BE2C (cell line): ENCODE measurements at regions not wholly inside any gene's neighbourhood (a gene's known extent, or its start where the extent isn't known, plus 50 kb on each side); places are given as distances from the start of the nearest gene placed in this dataset.
"Not testable (repeated sequence)": the region's sequence is repeated elsewhere in the genome, so short reads cannot be mapped to it uniquely, and the experiment has no call there.

ENCODE experiments used
- DNase-seq: peaks from one replicate; pipeline ENCODE4 v3.0.0-alpha.2; 2020
- H3K27me3 ChIP-seq: fragments of 250-450 bp; sonication (Bioruptor Pico); 2 replicates; pipeline ENCODE4 v1.5.1; 2020; ENCODE audit warnings: mild to moderate bottlenecking
- H3K36me3 ChIP-seq: fragments of 250-450 bp; sonication (Bioruptor Pico); 2 replicates; pipeline ENCODE4 v1.5.1; 2020; ENCODE audit warnings: mild to moderate bottlenecking
- H3K4me1 ChIP-seq: fragments of 250-450 bp; sonication (Bioruptor Pico); 2 replicates; pipeline ENCODE4 v1.5.1; 2020
- H3K4me3 ChIP-seq: 2 replicates; pipeline ENCODE4 v1.5.1; 2011; ENCODE audit warnings: low read depth, low read length
- H3K9me3 ChIP-seq: fragments of 250-450 bp; sonication (Bioruptor Pico); 2 replicates; pipeline ENCODE4 v1.5.1; 2020
- CTCF ChIP-seq: IDR thresholded peaks from 2 replicates; pipeline ENCODE4 v1.5.1; 2012; ENCODE audit warnings: mild to moderate bottlenecking, low read depth, low read length

DNA sequence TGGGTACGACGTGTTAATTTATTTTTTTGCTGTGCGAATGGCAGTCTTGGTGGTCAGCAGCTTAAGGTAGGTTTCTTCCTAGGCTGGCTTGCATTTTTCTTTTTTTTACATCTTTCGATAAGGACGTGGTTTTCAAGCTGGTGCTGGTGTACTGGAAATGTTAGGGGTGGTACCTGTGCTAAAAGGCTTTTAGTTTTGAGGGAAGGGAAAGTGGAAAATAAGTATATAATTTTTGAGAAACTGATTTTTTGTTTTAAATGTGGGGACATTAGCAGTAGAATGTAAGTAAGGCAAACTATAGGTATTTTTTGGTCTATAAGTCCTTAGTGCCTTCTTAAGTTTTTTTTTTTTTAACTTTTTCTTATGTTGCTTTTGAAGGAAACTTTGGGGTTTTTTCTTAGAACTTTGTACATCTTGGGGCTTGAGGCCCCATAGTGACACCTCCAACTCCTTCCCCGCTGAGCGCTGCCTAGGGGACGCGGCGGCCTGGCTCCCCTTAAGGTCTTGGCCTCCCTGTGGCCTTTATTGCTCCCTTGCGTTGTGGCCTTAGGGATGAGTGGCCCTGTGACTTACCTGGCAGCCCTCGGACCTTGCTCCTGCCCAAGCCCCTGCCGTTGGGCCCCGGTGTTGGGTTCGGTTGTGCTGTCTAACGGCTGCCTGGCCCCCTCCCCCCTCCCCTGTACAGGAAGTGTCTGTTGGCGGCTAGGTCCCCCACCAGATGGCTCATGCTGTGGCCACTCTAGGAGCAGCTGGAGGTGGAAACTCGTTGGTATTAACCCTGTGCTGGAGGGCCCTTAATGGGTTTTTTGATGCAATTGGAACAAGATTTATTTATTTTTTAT is 88.0 kb upstream of the RPRML start:
- Histone ChIP-seq H3K4me3 (peak overlapping the region; percentile 97), H3K9me3 (no peaks in the 10 kb centered on the region), H3K4me1 (peaks cover 6% of the 10 kb centered on the region), H3K27me3 (no peaks in the 10 kb centered on the region), H3K36me3 (no peaks in the 10 kb centered on the region)
- peak; percentile 89 for DNase-seq
- TF ChIP-seq CTCF, result peak; percentile 20; the same call in 1 of the 2 replicates

- H3K4me1 ChIP-seq, result peaks cover 6% of the 10 kb centered on the region
- no peak for DNase-seq
- TF ChIP-seq CTCF, result no peak
- H3K9me3 ChIP-seq, result no peaks in the 10 kb centered on the region
- H3K27me3 ChIP-seq, result no peaks in the 10 kb centered on the region
- no peaks in the 10 kb centered on the region for H3K36me3 ChIP-seq
- no peak overlapping the region for H3K4me3 ChIP-seq
Observed at GRCh38 chr17:47066095-47066494, 87.0 kb upstream of the RPRML start.

DNA sequence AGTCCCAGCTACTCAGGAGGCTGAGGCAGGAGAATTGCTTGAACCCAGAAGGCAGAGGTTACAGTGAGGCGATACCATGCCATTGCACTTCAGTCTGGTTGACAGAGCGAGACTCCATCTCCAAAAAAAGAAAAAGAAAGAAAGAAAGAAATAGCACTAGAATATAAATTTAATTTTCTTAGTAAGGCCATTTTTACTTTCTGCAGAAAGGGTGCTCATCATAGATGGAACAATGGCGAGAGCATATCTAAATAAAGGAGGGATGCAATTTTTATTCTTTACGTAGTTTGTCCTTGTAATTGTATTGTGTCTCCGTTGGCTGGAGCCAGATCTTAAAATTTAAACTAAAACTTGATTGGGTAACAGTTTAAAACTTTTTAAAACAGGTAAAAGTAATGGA is 85.6 kb upstream of the RPRML start:
- no peak overlapping the region for H3K4me3 ChIP-seq
- no peaks in the 10 kb centered on the region for H3K9me3 ChIP-seq
- peaks cover 6% of the 10 kb centered on the region for H3K4me1 ChIP-seq
- no peak for DNase-seq
- TF ChIP-seq CTCF, result no peak
- no peaks in the 10 kb centered on the region for H3K27me3 ChIP-seq
- no peaks in the 10 kb centered on the region for H3K36me3 ChIP-seq

DNA sequence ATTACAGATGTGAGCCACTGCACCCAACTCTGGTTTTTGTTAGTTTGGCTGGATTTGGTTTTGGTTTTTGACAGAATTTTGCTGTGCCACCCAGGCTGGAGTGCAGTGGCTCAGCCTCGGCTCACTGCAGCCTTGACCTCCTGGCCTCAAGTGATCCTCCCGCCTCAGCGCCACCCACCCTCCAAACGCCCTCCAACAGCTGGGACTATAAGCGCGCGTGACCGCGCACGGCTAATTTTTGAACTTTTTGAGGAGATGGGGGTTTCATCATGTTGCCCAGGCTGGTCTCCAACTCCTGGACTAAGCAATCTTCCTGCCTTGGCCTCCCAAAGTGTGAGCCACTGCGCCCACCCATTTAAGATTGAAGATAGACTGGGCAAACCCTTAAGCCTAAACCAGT is 84.4 kb upstream of the RPRML start:
- Histone ChIP-seq H3K4me3 (no peak overlapping the region), H3K27me3 (no peaks in the 10 kb centered on the region), H3K36me3 (no peaks in the 10 kb centered on the region), H3K9me3 (no peaks in the 10 kb centered on the region), H3K4me1 (peaks cover 6% of the 10 kb centered on the region)
- no peak for TF ChIP-seq CTCF
- DNase-seq, result no peak

GRCh38 chr17:47062851-47063250 is 83.8 kb upstream of the RPRML start:
- not testable (repeated sequence) for H3K36me3 ChIP-seq, H3K27me3 ChIP-seq, H3K4me3 ChIP-seq, H3K4me1 ChIP-seq, DNase-seq, H3K9me3 ChIP-seq

- H3K4me1 ChIP-seq, H3K36me3 ChIP-seq, H3K27me3 ChIP-seq, DNase-seq, H3K9me3 ChIP-seq, H3K4me3 ChIP-seq: not testable (repeated sequence)
Observed at GRCh38 chr17:47060005-47060404, 81.0 kb upstream of the RPRML start.

DNA sequence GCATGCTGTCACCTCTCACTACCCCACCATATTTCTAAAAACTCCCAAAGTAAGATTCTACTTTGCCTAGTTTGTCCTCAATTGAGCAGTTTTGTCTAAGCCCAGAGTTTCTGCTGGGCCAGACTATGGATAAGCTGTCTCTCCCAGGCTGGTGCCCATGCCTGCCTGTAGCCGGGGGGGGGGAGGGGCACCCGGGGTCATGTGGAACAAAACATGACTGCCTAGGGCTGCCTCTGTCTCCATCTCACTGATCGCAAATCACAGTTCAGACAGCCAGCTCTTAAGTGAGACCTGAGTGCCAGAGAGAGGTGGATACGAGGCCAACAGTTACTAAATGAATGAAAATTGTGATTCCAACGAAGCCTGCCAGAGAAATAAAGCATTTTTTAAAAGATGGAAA is 78.8 kb upstream of the RPRML start:
- DNase-seq, result no peak
- no peak overlapping the region for H3K4me3 ChIP-seq
- H3K4me1 ChIP-seq, result no peaks in the 10 kb centered on the region
- no peak for TF ChIP-seq CTCF
- H3K9me3 ChIP-seq, result no peaks in the 10 kb centered on the region
- peaks cover 4% of the 10 kb centered on the region for H3K36me3 ChIP-seq
- H3K27me3 ChIP-seq, result no peaks in the 10 kb centered on the region

GRCh38 chr17:47057279-47057678 is 78.2 kb upstream of the RPRML start:
- not testable (repeated sequence) for H3K4me1 ChIP-seq, H3K4me3 ChIP-seq, H3K36me3 ChIP-seq, DNase-seq, H3K27me3 ChIP-seq, H3K9me3 ChIP-seq

DNA sequence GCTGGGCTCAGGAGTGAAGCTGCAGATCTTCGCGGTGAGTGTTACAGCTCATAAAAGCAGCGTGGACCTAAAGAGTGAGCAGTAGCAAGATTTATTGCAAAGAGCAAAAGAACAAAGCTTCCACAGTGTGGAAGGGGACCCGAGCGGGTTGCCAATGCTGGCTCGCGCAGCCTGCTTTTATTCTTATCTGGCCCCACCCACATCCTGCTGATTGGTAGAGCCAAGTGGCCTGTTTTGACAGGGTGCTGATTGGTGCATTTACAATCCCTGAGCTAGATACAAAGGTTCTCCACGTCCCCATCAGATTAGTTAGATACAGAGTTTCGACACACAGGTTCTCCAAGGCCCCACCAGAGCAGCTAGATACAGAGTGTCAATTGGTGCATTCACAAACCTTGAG is 77.6 kb upstream of the RPRML start:
- H3K4me1 ChIP-seq, H3K27me3 ChIP-seq, H3K36me3 ChIP-seq, H3K9me3 ChIP-seq, H3K4me3 ChIP-seq, DNase-seq: not testable (repeated sequence)
